ELF-1 (cell line): ENCODE measurements at regions not wholly inside any gene's neighbourhood (a gene's known extent, or its start where the extent isn't known, plus 50 kb on each side); places are given as distances from the start of the nearest gene placed in this dataset.
"Not testable (repeated sequence)": the region's sequence is repeated elsewhere in the genome, so short reads cannot be mapped to it uniquely, and the experiment has no call there.

Experiments used
- DNase-seq: peaks from one replicate; pipeline ENCODE4 v3.0.0-alpha.2; 2016; ENCODE audit warnings: low read depth, low spot score

GRCh38 chr21:43289442-43289841 lies 120.6 kb downstream of the CRYAA start:
- no peak for DNase-seq

DNA sequence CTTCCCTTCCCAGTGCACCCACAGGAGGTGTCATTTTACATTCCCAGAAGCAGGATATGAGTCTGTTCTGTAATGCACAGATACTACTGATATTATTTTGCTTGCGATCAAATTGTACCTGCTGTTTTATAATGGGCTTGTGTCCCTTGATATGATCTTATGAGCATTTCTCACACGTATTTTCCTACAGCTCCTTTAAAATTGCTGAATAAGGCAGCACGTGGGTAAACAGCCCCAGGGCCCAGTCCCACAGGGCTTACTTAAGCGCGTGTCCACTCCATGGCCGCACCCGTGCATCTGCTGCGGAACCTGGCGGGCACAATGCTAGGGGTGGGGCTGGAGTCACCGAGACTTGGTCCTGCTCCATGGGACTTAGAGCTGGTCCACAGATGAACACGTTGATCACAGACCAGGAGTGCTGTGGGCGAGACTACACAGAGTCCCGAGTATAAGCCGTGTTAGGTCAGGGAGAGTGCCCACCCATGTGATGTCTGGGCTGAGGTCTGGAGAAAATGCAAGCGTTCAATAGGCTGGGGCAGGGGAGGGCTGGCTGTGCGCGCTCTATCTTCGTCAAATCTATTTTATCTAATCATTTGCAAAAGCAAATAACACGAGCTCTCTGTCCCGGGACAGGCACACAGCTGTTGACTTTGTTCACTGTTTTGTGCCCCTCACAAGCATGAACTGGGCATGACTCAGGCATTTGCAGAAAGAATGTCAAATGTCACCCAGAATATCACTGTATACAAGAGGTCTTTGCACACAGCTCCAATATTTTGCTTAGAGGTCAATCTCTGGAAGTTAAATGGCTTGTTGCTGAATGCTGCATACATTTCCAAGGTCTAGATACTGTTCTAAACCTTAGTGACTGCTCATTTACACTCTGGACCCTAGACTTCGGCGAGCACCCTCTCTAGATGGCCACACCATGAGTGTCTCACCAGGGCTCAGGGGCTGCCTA lies 119.3 kb downstream of the CRYAA start:
- DNase-seq: no peak

- DNase-seq: no peak
Observed at GRCh38 chr21:43287111-43287760, 118.4 kb downstream of the CRYAA start.

- no peak for DNase-seq
Observed at GRCh38 chr21:43286196-43286595, 117.4 kb downstream of the CRYAA start.

GRCh38 chr21:43284700-43285099 lies 115.9 kb downstream of the CRYAA start:
- DNase-seq: no peak

DNA sequence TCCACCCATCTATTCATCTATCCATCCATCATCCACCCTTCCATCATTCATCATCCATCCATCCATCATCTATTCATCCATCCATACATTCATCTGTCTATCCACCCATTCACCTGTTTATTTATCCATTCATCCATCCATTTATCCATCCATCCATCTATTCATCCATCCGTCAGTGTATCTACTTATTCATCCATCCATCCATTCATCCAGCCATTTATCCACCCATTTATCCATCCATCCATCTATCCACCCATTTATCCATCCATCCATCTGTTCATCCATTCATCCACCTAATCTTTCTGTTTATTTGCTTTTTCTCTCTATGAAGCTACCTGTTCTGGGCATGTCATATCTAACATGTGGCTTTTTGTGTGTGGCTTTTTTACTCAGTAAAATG lies 115.4 kb downstream of the CRYAA start:
- no peak for DNase-seq

- DNase-seq: not testable (repeated sequence)
Observed at GRCh38 chr21:43283925-43284221, 115.1 kb downstream of the CRYAA start.

GRCh38 chr21:43283136-43283924 lies 114.5 kb downstream of the CRYAA start:
- no peak for DNase-seq

DNA sequence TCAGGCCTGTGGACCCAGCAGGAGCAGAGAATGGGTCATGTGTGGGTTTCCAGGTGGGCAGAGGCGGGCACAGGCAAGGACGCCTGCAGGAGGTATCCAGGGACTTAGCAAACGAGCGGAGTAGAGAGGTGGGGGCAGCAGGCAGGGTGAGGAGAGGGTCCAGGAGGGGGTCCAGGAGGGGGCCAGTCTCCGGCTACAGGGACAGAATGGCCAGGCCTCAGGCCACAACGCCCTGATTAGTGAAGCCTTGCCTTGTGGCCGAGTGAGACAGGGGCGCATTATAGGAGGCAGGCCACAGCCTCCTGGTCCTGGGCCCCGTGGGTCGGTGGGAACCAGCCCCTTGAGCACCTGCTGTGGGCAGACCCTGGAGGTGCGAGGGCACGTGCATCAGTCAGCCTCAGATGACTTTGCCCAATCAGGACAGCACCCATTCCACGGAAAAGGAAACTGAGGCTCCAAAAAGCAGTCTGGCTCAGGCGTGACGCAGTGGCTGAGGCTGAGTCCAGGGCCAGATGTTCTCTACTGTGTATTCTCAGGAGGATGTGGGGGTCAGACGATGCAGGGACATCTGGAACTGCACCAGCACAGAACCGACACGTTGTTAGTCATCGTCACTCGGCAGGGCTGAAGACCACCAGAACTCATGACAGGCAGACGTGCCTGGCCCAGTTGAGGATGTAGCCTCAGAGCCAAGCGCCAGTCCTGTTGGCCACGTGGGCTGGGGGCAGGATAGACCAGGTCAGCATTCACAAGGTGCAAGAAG lies 113.7 kb downstream of the CRYAA start:
- DNase-seq: no peak

DNA sequence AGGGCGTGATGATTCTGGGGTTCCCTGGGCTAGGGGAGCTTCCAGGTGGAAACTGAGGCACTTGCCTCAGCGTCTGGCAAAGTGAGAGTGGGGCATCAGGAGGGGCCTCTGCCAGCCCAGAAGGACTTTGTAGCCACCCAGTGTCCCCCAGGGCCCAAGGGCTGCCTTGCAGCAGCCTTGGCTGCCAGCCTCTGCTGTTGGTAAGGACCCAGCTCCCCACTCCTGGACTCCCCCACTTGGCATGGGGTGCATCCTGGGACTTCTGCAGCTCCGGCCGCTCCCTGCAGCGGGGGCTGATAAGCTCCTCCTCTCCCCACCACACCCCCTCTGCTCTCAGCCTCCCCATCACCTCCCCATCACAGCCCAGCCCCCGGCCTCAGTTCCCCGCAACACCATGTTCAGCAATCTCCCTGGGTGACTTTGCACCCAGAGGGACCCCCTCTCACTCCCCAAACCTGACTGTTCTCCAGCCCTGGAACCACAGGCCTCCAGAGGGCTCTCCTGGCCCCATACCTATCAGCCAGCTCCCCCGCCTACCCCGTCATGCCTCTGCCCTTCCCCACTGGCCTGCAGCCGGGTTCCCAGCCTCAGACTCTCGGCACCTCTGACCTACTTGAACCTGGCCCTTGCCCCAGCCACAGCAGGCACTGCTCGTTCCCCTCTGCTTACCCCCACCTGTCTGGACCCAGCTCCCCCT lies 113.0 kb downstream of the CRYAA start:
- DNase-seq: no peak

- DNase-seq: no peak
Observed at GRCh38 chr21:43280949-43281633, 112.3 kb downstream of the CRYAA start.

DNA sequence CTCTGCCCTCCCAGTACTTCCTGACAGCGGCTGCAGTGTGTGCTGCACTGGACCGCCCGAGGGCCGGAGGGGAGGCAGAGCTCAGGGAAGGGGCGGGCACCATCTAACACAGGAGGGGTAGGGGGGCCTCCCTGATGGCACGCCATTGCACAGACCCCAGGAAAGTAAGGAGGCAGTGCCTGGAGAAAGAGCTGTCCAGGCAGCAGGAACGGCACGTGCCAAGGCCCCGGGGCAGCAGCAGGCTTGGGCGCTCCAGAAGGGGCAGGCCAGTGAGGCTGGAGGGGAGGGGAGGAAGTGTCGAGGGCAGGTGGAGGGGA lies 110.7 kb downstream of the CRYAA start:
- no peak for DNase-seq

DNA sequence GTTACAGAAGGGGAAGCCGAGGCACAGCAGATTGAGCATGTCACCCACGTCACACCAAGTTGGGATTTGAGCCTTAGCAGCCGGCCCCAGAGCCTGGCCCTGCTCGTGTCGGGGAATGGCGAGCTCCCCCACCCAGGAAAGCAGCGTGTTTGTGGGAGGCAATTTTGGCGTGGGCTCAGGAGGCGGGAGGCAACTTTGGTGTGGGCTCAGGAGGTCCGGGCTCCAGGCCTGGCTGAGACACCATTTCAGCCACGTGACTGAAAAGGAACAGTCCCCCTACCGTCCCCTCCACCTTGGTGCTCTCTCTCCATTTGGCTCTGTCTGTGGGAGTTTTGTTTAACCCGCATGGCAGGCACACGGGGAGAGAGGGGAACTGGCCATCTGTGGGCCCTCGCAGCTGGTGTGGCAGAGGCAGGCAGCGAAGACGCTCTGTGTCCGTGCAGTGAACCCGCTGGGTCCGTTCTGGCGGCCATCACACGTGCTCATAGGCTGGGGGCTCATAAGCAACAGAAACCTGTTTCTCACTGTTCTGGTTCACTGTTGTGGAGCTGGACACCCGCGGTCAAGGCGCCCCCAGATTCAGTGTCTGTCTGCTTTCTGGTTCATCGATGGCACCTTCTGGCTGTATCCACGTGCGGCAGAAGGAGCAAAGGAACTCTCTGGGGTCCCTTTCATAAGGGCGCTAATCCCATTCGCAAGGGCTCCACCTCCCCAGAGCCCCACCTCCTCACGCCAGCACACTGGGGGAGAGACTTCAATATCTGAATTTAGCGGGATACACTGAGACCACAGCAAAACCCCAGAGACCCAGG lies 110.2 kb downstream of the CRYAA start:
- DNase-seq: no peak

- DNase-seq: no peak
Observed at GRCh38 chr21:43278359-43278758, 109.6 kb downstream of the CRYAA start.

- DNase-seq: peak; percentile 50
Observed at GRCh38 chr21:43277481-43278351, 108.9 kb downstream of the CRYAA start.

DNA sequence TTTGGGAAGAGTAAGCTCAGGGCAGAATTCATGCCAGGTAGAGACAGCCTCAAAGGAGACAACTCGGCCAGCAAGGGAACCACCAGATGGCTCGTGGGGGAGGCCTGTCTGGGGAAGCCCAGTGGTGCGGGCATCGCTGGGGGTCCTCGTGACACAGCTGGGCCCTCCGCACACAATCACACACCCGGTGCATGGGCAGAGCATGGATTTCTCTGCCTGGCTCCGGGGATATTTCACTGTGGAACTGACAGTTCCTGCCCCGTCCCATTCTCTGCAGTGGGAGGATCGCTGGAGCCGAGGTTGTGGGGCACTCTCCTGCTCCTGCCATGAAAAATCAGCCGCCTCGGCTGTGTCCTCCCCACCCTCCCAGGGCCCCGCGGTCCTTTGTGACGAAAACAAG lies 108.0 kb downstream of the CRYAA start:
- no peak for DNase-seq

- no peak for DNase-seq
Observed at GRCh38 chr21:43275421-43276211, 106.8 kb downstream of the CRYAA start.

DNA sequence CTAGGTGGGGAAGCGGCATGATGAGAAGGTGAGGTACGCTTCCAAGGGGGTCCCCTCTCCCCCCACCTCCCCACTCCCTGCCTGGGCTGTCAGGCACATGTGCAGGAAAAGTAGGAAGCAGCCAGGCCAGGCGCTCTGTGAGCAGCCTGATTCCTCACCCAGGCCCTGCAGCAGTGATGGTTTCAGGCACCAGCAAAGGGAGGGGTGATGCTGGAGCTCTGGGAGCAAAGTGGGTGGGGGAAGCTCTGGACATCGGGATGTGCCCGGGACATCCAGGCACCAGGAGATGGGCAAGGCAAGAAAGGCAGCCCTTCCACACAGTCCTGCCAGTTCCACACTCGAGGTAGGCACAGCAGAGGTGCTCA lies 106.1 kb downstream of the CRYAA start:
- no peak for DNase-seq
